ENCODE measurements at regions not wholly inside any gene's neighbourhood (a gene's known extent, or its start where the extent isn't known, plus 50 kb on each side); places are given as distances from the start of the nearest gene placed in this dataset.

DNA sequence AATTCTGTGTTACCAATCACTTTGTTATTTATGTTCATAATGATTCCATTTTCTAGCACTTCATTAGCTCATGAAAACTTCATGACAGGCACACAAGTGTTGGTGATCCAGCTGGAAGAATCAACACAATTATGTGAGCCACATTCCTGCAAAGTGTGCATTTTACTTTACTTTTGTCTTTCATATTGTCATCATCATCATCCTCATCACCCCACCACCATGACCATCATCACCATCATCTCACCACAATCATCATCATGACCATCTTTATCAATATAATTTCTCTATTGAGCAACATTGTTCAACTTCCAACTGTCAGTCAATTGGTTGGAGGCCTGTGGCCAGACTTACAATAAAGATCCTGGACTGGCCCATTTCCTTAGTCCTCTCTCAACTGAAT, 159.4 kb upstream of the PRSS16 start:
- Mint-ChIP-seq H3K27ac (no peak overlapping the region), H3K9me3 (peaks cover 0 to 6% (median 3%) of the 10 kb centered on the region in 7 donors), H3K36me3 (no peaks in the 10 kb centered on the region), H3K4me3 (no peak overlapping the region), H3K4me1 (peaks cover 13% of the 10 kb centered on the region), H3K27me3 (ENCODE audit: low read depth in 3 of 3) (peaks cover 40 to 54% (median 45%) of the 10 kb centered on the region in 3 donors)
- no peaks in the 10 kb centered on the region for H4K20me1 ChIP-seq (ENCODE audit: insufficient read depth, low read length)
- intact Hi-C loops (cut with micrococcal nuclease): no loop called here
- peaks cover 0 to 5% of the 10 kb centered on the region in 2 donors for H3K9me3 ChIP-seq (replicated peaks in 1 of 2; ENCODE audit: control insufficient read depth in 1 of 2, insufficient read depth in 1 of 2, low read length in 2 of 2)
- H3K9ac ChIP-seq (ENCODE audit: insufficient read depth, low read length, poor library complexity, severe bottlenecking): no peak overlapping the region
- no peak overlapping the region for H3K4me2 ChIP-seq (replicated peaks; ENCODE audit: extremely low read depth, low read length, poor library complexity, severe bottlenecking)
- DNase-seq: no peak
- peaks cover 41 to 46% of the 10 kb centered on the region in 2 donors for H3K27me3 ChIP-seq (ENCODE audit: control insufficient read depth in 2 of 2, insufficient read depth in 2 of 2, low read length in 2 of 2)
- no peak overlapping the region for H2AFZ ChIP-seq (ENCODE audit: insufficient read depth, low read depth, low read length, poor library complexity, severe bottlenecking)
- H3K4me1 ChIP-seq (ENCODE audit: control insufficient read depth in 1 of 2, insufficient read depth in 2 of 2, low read length in 2 of 2): no peaks in the 10 kb centered on the region
- no peaks in the 10 kb centered on the region for H3K79me2 ChIP-seq (ENCODE audit: insufficient read depth, low read length)
- TF ChIP-seq, protein P1, sequence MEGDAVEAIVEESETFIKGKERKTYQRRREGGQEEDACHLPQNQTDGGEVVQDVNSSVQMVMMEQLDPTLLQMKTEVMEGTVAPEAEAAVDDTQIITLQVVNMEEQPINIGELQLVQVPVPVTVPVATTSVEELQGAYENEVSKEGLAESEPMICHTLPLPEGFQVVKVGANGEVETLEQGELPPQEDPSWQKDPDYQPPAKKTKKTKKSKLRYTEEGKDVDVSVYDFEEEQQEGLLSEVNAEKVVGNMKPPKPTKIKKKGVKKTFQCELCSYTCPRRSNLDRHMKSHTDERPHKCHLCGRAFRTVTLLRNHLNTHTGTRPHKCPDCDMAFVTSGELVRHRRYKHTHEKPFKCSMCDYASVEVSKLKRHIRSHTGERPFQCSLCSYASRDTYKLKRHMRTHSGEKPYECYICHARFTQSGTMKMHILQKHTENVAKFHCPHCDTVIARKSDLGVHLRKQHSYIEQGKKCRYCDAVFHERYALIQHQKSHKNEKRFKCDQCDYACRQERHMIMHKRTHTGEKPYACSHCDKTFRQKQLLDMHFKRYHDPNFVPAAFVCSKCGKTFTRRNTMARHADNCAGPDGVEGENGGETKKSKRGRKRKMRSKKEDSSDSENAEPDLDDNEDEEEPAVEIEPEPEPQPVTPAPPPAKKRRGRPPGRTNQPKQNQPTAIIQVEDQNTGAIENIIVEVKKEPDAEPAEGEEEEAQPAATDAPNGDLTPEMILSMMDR (IDR thresholded peaks at IDR 0.05): no peak
- no peak overlapping the region for H3K27ac ChIP-seq (ENCODE audit: low read depth in 1 of 2, low read length in 2 of 2)
- no peak overlapping the region for H3K4me3 ChIP-seq (replicated peaks in 1 of 3; ENCODE audit: low read depth in 2 of 3, low read length in 3 of 3)
- H3K36me3 ChIP-seq (replicated peaks in 1 of 2; ENCODE audit: control insufficient read depth in 1 of 2, insufficient read depth in 2 of 2, low read length in 2 of 2): no peaks in the 10 kb centered on the region

DNA sequence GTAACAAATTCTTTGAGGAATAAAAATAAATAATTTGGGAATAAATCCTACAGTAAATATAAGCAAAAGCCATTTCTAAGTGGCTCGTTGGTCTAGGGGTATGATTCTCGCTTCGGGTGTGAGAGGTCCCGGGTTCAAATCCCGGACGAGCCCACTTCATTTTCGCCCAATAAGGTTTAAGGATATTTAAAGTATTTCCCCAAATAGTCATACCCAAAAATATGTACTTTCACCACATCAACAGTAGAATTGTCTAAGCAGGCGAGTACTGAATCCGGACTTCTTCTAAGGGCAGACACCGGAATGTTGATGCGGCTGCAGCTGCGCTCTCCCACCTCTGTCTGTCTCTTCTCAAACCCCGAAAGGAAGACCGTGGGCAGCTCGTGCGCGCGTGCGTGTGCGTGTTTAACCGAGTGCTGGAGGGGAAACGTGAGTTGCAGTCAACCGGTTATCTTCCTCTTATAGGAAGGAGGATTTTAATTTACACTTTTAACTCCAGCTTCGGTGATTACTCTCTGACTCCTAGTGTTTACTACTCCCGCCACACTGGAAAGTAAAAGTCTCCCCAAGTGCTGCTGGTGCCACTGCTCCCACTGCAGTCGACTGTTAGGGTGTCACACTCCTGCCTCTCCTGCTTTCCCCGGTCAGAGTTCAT, 155.7 kb upstream of the PRSS16 start:
- H3K4me2 ChIP-seq (replicated peaks; ENCODE audit: extremely low read depth, low read length, poor library complexity, severe bottlenecking): peak overlapping the region; percentile 21
- peak overlapping the region; percentile 32 to 85 for H3K4me3 Mint-ChIP-seq
- no peak overlapping the region for H3K9ac ChIP-seq (ENCODE audit: insufficient read depth, low read length, poor library complexity, severe bottlenecking)
- H3K27ac ChIP-seq (ENCODE audit: low read depth in 1 of 2, low read length in 2 of 2): no peak overlapping the region
- peaks cover 4 to 5% of the 10 kb centered on the region in 2 donors for H3K4me1 ChIP-seq (ENCODE audit: control insufficient read depth in 1 of 2, insufficient read depth in 2 of 2, low read length in 2 of 2)
- TF ChIP-seq, protein P1 (IDR thresholded peaks at IDR 0.05): no peak
- peaks cover 60 to 70% of the 10 kb centered on the region in 2 donors for H3K27me3 ChIP-seq (ENCODE audit: control insufficient read depth in 2 of 2, insufficient read depth in 2 of 2, low read length in 2 of 2)
- no peak for DNase-seq
- no peaks in the 10 kb centered on the region for H3K36me3 ChIP-seq (replicated peaks in 1 of 2; ENCODE audit: control insufficient read depth in 1 of 2, insufficient read depth in 2 of 2, low read length in 2 of 2)
- no peak overlapping the region for H3K27ac Mint-ChIP-seq
- no peak overlapping the region for H2AFZ ChIP-seq (ENCODE audit: insufficient read depth, low read depth, low read length, poor library complexity, severe bottlenecking)
- intact Hi-C loops (cut with micrococcal nuclease): no loop called here
- whole genome bisulfite sequencing (ENCODE audit: insufficient coverage): 7% methylated on average over 7 of the region's 27 CpGs
- H3K9me3 Mint-ChIP-seq: peaks cover 2 to 16% (median 12%) of the 10 kb centered on the region in 7 donors
- no peaks in the 10 kb centered on the region for H3K79me2 ChIP-seq (ENCODE audit: insufficient read depth, low read length)
- H3K9me3 ChIP-seq (replicated peaks in 1 of 2; ENCODE audit: control insufficient read depth in 1 of 2, insufficient read depth in 1 of 2, low read length in 2 of 2): peaks cover 0 to 10% of the 10 kb centered on the region in 2 donors
- peaks cover 11% of the 10 kb centered on the region for H3K4me1 Mint-ChIP-seq
- peaks cover 62 to 79% (median 69%) of the 10 kb centered on the region in 3 donors for H3K27me3 Mint-ChIP-seq (ENCODE audit: low read depth in 3 of 3)
- H4K20me1 ChIP-seq (ENCODE audit: insufficient read depth, low read length): no peaks in the 10 kb centered on the region
- peak overlapping the region in 1 of 3 experiments; percentile 16 for H3K4me3 ChIP-seq (replicated peaks in 1 of 3; ENCODE audit: low read depth in 2 of 3, low read length in 3 of 3)
- H3K36me3 Mint-ChIP-seq: peaks cover 0 to 2% of the 10 kb centered on the region in 2 donors
